SK-N-MC (cell line): ENCODE measurements at regions not wholly inside any gene's neighbourhood (a gene's known extent, or its start where the extent isn't known, plus 50 kb on each side); places are given as distances from the start of the nearest gene placed in this dataset.

Experiments used
- EZH2 ChIP-seq: fragments of 200-600 bp; sonication (generic); IDR thresholded peaks from one replicate; pipeline ENCODE4 v1.6.1; 2017; ENCODE audit warnings: antibody characterized with exemption
- POLR2AphosphoS5 ChIP-seq: IDR thresholded peaks from 2 replicates; pipeline ENCODE4 v1.6.1; 2012; ENCODE audit warnings: mild to moderate bottlenecking, low read depth, low read length, borderline replicate concordance

DNA sequence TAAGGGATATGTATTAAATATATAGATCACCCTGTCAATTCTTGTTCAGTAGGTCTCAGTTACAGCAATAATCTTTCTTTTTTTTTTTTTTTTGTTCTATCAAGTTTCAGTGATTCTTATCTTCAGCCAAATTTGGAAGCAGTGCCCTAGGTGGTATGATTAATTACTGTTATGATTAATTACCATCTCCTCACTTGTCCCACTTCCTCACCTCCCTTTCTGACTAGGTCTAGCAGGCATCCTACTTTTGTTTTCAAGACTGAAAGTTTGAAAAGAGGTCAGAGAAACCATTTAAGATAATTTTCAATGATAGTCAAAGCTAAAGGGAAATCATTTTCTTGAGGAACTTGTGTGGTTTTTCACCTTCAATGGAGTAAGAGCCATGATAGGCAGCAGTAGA, 144.0 kb upstream of the CNTN4 start:
- no peak for TF ChIP-seq EZH2
- no peak for TF ChIP-seq POLR2AphosphoS5
